ENCODE measurements at regions not wholly inside any gene's neighbourhood (a gene's known extent, or its start where the extent isn't known, plus 50 kb on each side); places are given as distances from the start of the nearest gene placed in this dataset.

DNA sequence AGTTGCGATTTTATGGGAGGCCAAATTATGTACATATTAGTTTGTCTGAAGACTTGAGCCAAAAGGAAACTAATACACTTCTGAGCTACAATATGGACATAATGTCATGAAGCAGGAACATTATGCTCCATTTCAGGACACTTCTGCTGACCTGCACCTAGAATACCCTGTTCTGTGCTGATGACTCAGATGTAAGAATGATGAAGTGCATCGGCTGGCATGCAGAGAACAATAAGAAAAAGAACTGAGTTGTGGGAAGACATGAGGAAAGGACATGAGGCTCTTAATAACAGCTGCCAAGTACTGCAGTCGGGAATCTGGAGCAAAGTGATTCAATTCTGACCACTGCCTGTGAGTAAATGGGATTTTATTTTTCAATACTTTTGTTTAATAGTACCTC, 192.9 kb upstream of the VSTM2A start (continued):
- no peak for TF ChIP-seq ZNF687 (IDR thresholded peaks at IDR 0.05)
- no peak for TF ChIP-seq CBX3 (IDR thresholded peaks at IDR 0.05; ENCODE audit: borderline replicate concordance, low read depth)
- TF ChIP-seq BHLHE40 (IDR thresholded peaks at IDR 0.05; ENCODE audit: borderline replicate concordance in 1 of 2, low read depth in 2 of 2, low read length in 1 of 2), result no peak

DNA sequence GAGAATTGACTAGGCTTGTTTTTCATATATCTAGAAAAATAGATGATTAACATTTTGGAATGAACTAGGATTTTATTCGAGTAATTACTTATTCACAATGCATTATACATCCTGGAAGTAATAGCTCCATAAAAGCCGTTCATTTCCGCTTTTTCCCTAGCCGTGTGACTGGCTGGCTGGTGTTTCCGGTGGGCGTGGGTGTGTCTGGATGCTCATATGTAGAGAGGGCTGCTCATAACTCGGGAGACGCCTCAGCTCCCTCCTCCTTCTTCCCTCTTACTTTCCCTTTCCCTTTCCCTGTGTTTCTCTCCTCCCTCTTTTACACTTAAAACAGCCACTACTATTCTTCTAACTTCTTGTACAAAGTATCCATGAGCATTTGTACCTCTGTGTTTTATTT, 187.7 kb upstream of the VSTM2A start:
- no peak overlapping the region for H3K4me2 ChIP-seq (ENCODE audit: control insufficient read depth, insufficient read depth)
- FAIRE-seq, result no peak
- ChIA-PET RAD21 (ENCODE audit: unreplicated experiment) (no interaction called here), CTCF (no interaction called here), SMC1A (ENCODE audit: uncharacterized antibody, unreplicated experiment) (interaction anchor here (2.4 kb wide), 1 partner anchor 40 kb away, joined by 7 read pairs; no protein-coding TSS in a partner anchor), POLR2A (interaction anchor here (0.6 kb wide), 1 partner anchor 35 kb away, joined by 3 read pairs; no protein-coding TSS in a partner anchor)
- H3K9ac ChIP-seq (ENCODE audit: control insufficient read depth, insufficient read depth, low read length), result no peak overlapping the region
- no peak; the same call in 2 of the 3 replicates for ATAC-seq
- no peak overlapping the region for H3K4me3 ChIP-seq
- no peak overlapping the region for H2AFZ ChIP-seq (ENCODE audit: control insufficient read depth, low read depth, low read length)
- no peaks in the 10 kb centered on the region for H3K27me3 ChIP-seq (replicated peaks in 1 of 2; ENCODE audit: control insufficient read depth in 2 of 2, insufficient read depth in 2 of 2, low read length in 1 of 2)
- H3K36me3 ChIP-seq (ENCODE audit: control insufficient read depth in 2 of 2, insufficient read depth in 2 of 2, low read length in 1 of 2), result no peaks in the 10 kb centered on the region
- H3K79me2 ChIP-seq (ENCODE audit: control insufficient read depth, insufficient read depth, low read length), result no peaks in the 10 kb centered on the region
- no peak for DNase-seq (ENCODE audit: low read depth, low spot score)
- in situ Hi-C loops (cut with MboI) (no loop called here), intact Hi-C loops (cut with micrococcal nuclease; ENCODE audit: unreplicated experiment) (no loop called here)
- 17% methylated on average over 8 of the region's 8 CpGs for WGBS (ENCODE audit: insufficient coverage, insufficient replicate concordance, low lambda C conversion rate, missing lambda C conversion rate)
- no peaks in the 10 kb centered on the region for H3K9me3 ChIP-seq (replicated peaks; ENCODE audit: control insufficient read depth, insufficient read depth, low read length)
- no peaks in the 10 kb centered on the region for H3K4me1 ChIP-seq (ENCODE audit: control insufficient read depth, insufficient read depth, low read length)
- no peak for TF ChIP-seq CBX5 (IDR thresholded peaks at IDR 0.05; ENCODE audit: low read depth)
- TF ChIP-seq, protein P1, sequence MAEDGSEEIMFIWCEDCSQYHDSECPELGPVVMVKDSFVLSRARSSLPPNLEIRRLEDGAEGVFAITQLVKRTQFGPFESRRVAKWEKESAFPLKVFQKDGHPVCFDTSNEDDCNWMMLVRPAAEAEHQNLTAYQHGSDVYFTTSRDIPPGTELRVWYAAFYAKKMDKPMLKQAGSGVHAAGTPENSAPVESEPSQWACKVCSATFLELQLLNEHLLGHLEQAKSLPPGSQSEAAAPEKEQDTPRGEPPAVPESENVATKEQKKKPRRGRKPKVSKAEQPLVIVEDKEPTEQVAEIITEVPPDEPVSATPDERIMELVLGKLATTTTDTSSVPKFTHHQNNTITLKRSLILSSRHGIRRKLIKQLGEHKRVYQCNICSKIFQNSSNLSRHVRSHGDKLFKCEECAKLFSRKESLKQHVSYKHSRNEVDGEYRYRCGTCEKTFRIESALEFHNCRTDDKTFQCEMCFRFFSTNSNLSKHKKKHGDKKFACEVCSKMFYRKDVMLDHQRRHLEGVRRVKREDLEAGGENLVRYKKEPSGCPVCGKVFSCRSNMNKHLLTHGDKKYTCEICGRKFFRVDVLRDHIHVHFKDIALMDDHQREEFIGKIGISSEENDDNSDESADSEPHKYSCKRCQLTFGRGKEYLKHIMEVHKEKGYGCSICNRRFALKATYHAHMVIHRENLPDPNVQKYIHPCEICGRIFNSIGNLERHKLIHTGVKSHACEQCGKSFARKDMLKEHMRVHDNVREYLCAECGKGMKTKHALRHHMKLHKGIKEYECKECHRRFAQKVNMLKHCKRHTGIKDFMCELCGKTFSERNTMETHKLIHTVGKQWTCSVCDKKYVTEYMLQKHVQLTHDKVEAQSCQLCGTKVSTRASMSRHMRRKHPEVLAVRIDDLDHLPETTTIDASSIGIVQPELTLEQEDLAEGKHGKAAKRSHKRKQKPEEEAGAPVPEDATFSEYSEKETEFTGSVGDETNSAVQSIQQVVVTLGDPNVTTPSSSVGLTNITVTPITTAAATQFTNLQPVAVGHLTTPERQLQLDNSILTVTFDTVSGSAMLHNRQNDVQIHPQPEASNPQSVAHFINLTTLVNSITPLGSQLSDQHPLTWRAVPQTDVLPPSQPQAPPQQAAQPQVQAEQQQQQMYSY (CRISPR knock-in tag; IDR thresholded peaks at IDR 0.05), result no peak
- TF ChIP-seq SMAD5 (IDR thresholded peaks at IDR 0.05; ENCODE audit: low read depth), result no peak
- TF ChIP-seq MEF2B (IDR thresholded peaks at IDR 0.05; ENCODE audit: partially characterized antibody, poor library complexity, severe bottlenecking), result no peak
- TF ChIP-seq KDM1A (IDR thresholded peaks at IDR 0.05; ENCODE audit: borderline replicate concordance), result no peak
- TF ChIP-seq CTCF (IDR thresholded peaks at IDR 0.05 in 2 of 3, conservative IDR thresholded peaks at IDR 0.05 in 1 of 3; ENCODE audit: control insufficient read depth in 2 of 3, extremely low read depth in 1 of 3, insufficient read depth in 1 of 3, low read depth in 3 of 3, low read length in 3 of 3), result no peak
- TF ChIP-seq TCF12 (IDR thresholded peaks at IDR 0.05; ENCODE audit: low read depth, low read length), result no peak
- H3K27ac ChIP-seq (ENCODE audit: control insufficient read depth, insufficient read depth), result no peak overlapping the region
- no TSS peak for BruUV-seq (replicated peaks)
- H4K20me1 ChIP-seq (ENCODE audit: control insufficient read depth, insufficient read depth), result no peaks in the 10 kb centered on the region

Data from GM12878 (cell line).